Astrocyte (in vitro differentiated cells and primary cell): ENCODE measurements at regions not wholly inside any gene's neighbourhood (a gene's known extent, or its start where the extent isn't known, plus 50 kb on each side); places are given as distances from the start of the nearest gene placed in this dataset.

Experiments
- DNase-seq: peaks from one replicate; pipeline ENCODE4 v3.0.0-alpha.2; 2010; ENCODE audit warnings: low read depth
- FAIRE-seq: peaks from 2 replicates; lab custom pipeline; 2011; peaks lifted over from hg19 to GRCh38; lab: Jason Lieb, UNC
- H2AFZ ChIP-seq: 2 replicates; pipeline ENCODE4 v1.6.0; 2012; ENCODE audit warnings: low read depth, low read length, inconsistent platforms
- H3K27ac ChIP-seq: 2 replicates; pipeline ENCODE4 v1.5.1; 2011; ENCODE audit warnings: low read depth, low read length, inconsistent platforms
- H3K27me3 ChIP-seq: 2 replicates; pipeline ENCODE4 v1.6.0; 2011; ENCODE audit warnings: low read length, inconsistent platforms; ENCODE audit not compliant: insufficient read depth
- H3K36me3 ChIP-seq: 2 replicates; pipeline ENCODE4 v1.5.1; 2011; ENCODE audit warnings: low read length, inconsistent platforms; ENCODE audit not compliant: insufficient read depth
- H3K4me1 ChIP-seq: 2 replicates; pipeline ENCODE4 v1.5.1; 2011; ENCODE audit warnings: low read length, inconsistent platforms; ENCODE audit not compliant: insufficient read depth
- H3K4me2 ChIP-seq: 2 replicates; pipeline ENCODE4 v1.6.0; 2012; ENCODE audit warnings: low read length, inconsistent platforms
- H3K4me3 ChIP-seq: 2 replicates; pipeline ENCODE4 v1.5.1; 2011; ENCODE audit warnings: low read depth, mild to moderate bottlenecking, low read length, inconsistent platforms; ENCODE audit not compliant: insufficient read depth
- H3K79me2 ChIP-seq: 2 replicates; pipeline ENCODE4 v1.6.0; 2012; ENCODE audit warnings: mild to moderate bottlenecking, low read length, inconsistent platforms; ENCODE audit not compliant: insufficient read depth
- H3K9ac ChIP-seq: 2 replicates; pipeline ENCODE4 v1.6.0; 2012; ENCODE audit warnings: mild to moderate bottlenecking, low read length, inconsistent platforms
- H3K9me3 ChIP-seq: 2 replicates; pipeline ENCODE4 v1.5.1; 2012; ENCODE audit warnings: low read depth, mild to moderate bottlenecking, low read length, inconsistent platforms; ENCODE audit not compliant: insufficient read depth
- H4K20me1 ChIP-seq: 2 replicates; pipeline ENCODE4 v1.6.0; 2012; ENCODE audit warnings: low read length, inconsistent platforms; ENCODE audit not compliant: insufficient read depth
- H3K27ac Mint-ChIP-seq: one replicate; pipeline ENCODE4 v1.8.0; 2021; ENCODE audit warnings: mild to moderate bottlenecking, mixed read lengths; ENCODE audit not compliant: unreplicated experiment
- H3K27me3 Mint-ChIP-seq: one replicate; pipeline ENCODE4 v1.8.0; 2021; ENCODE audit warnings: low read depth, mixed read lengths; ENCODE audit not compliant: unreplicated experiment
- H3K36me3 Mint-ChIP-seq: one replicate; pipeline ENCODE4 v1.8.0; 2021; ENCODE audit warnings: low read depth, mixed read lengths; ENCODE audit not compliant: unreplicated experiment
- H3K4me1 Mint-ChIP-seq: one replicate; pipeline ENCODE4 v1.8.0; 2021; ENCODE audit warnings: low read depth, mixed read lengths; ENCODE audit not compliant: unreplicated experiment
- H3K4me3 Mint-ChIP-seq: one replicate; pipeline ENCODE4 v1.8.0; 2021; ENCODE audit warnings: mild to moderate bottlenecking, moderate library complexity, mixed read lengths; ENCODE audit not compliant: unreplicated experiment
- H3K9me3 Mint-ChIP-seq: one replicate; pipeline ENCODE4 v1.8.0; 2021; ENCODE audit warnings: mild to moderate bottlenecking, mixed read lengths; ENCODE audit not compliant: unreplicated experiment
- CTCF ChIP-seq: IDR thresholded peaks from 2 replicates; pipeline ENCODE4 v1.5.1; 2011; ENCODE audit warnings: low read depth, mild to moderate bottlenecking, inconsistent platforms, low read length, moderate library complexity; ENCODE audit not compliant: insufficient read depth
- EZH2 ChIP-seq: IDR thresholded peaks from 2 replicates; pipeline ENCODE4 v1.6.1; 2012; ENCODE audit warnings: mild to moderate bottlenecking, low read length, inconsistent platforms; ENCODE audit not compliant: insufficient read depth

- H3K9me3 ChIP-seq, result no peaks in the 10 kb centered on the region
- TF ChIP-seq EZH2, result no peak
- no peaks in the 10 kb centered on the region for H3K79me2 ChIP-seq
Observed at GRCh38 chr10:109183366-109183765, 739.9 kb downstream of the XPNPEP1 start.

GRCh38 chr10:109178591-109178990, 744.7 kb downstream of the XPNPEP1 start:
- no peaks in the 10 kb centered on the region for H4K20me1 ChIP-seq
- TF ChIP-seq EZH2, result no peak
- TF ChIP-seq CTCF, result no peak
- H2AFZ ChIP-seq, result no peak overlapping the region
- no peaks in the 10 kb centered on the region for H3K4me1 ChIP-seq
- H3K4me3 Mint-ChIP-seq, result no peak overlapping the region
- no peak overlapping the region for H3K4me3 ChIP-seq
- no peaks in the 10 kb centered on the region for H3K4me1 Mint-ChIP-seq
- no peak overlapping the region for H3K27ac Mint-ChIP-seq
- DNase-seq (no peak), FAIRE-seq (no peak)
- no peaks in the 10 kb centered on the region for H3K27me3 Mint-ChIP-seq
- no peak overlapping the region for H3K9ac ChIP-seq
- H3K9me3 ChIP-seq, result no peaks in the 10 kb centered on the region
- H3K9me3 Mint-ChIP-seq, result peaks cover 17% of the 10 kb centered on the region
- H3K79me2 ChIP-seq, result no peaks in the 10 kb centered on the region
- H3K27me3 ChIP-seq, result no peaks in the 10 kb centered on the region
- H3K27ac ChIP-seq, result no peak overlapping the region
- no peaks in the 10 kb centered on the region for H3K36me3 Mint-ChIP-seq
- no peak overlapping the region for H3K4me2 ChIP-seq
- no peaks in the 10 kb centered on the region for H3K36me3 ChIP-seq

More at GRCh38 chr10:109183366-109183765, 739.9 kb downstream of the XPNPEP1 start:
- Mint-ChIP-seq H3K36me3 (no peaks in the 10 kb centered on the region), H3K9me3 (peaks cover 20% of the 10 kb centered on the region), H3K27ac (no peak overlapping the region), H3K4me3 (no peak overlapping the region), H3K27me3 (no peaks in the 10 kb centered on the region), H3K4me1 (no peaks in the 10 kb centered on the region)
- H3K4me1 ChIP-seq, result no peaks in the 10 kb centered on the region
- no peaks in the 10 kb centered on the region for H3K36me3 ChIP-seq
- H3K9ac ChIP-seq, result no peak overlapping the region
- no peak overlapping the region for H2AFZ ChIP-seq
- H4K20me1 ChIP-seq, result no peaks in the 10 kb centered on the region
- FAIRE-seq (no peak), DNase-seq (peak; percentile 47)
- no peak overlapping the region for H3K27ac ChIP-seq
- H3K27me3 ChIP-seq, result no peaks in the 10 kb centered on the region
- H3K4me2 ChIP-seq, result no peak overlapping the region
- no peak overlapping the region for H3K4me3 ChIP-seq

- H4K20me1 ChIP-seq, result no peaks in the 10 kb centered on the region
- DNase-seq, result no peak
- H2AFZ ChIP-seq, result no peak overlapping the region
- Mint-ChIP-seq H3K9me3 (peaks cover 7% of the 10 kb centered on the region), H3K4me3 (no peak overlapping the region), H3K27me3 (no peaks in the 10 kb centered on the region), H3K4me1 (peaks cover 2% of the 10 kb centered on the region), H3K36me3 (no peaks in the 10 kb centered on the region), H3K27ac (no peak overlapping the region)
- FAIRE-seq, result no peak
- no peaks in the 10 kb centered on the region for H3K36me3 ChIP-seq
- no peaks in the 10 kb centered on the region for H3K4me1 ChIP-seq
- no peak overlapping the region for H3K4me2 ChIP-seq
- H3K9me3 ChIP-seq, result no peaks in the 10 kb centered on the region
- H3K27ac ChIP-seq, result no peak overlapping the region
- TF ChIP-seq CTCF, result no peak
- TF ChIP-seq EZH2, result no peak
- H3K79me2 ChIP-seq, result no peaks in the 10 kb centered on the region
- H3K27me3 ChIP-seq, result no peaks in the 10 kb centered on the region
- no peak overlapping the region for H3K9ac ChIP-seq
- no peak overlapping the region for H3K4me3 ChIP-seq
Observed at GRCh38 chr10:109174526-109174925, 748.8 kb downstream of the XPNPEP1 start.
